ENCODE measurements at regions not wholly inside any gene's neighbourhood (a gene's known extent, or its start where the extent isn't known, plus 50 kb on each side); places are given as distances from the start of the nearest gene placed in this dataset.

- TF ChIP-seq CTCF (IDR thresholded peaks at IDR 0.05) (no peak), EP300 (IDR thresholded peaks at IDR 0.05) (no peak)
These were observed 511.2 kb downstream of the PLPP3 start for GRCh38 chr1:56068210-56068609.

All from tibial nerve (tissue), 4 donors.